Esophagus squamous epithelium (tissue), 4 donors: ENCODE measurements at regions not wholly inside any gene's neighbourhood (a gene's known extent, or its start where the extent isn't known, plus 50 kb on each side); places are given as distances from the start of the nearest gene placed in this dataset.

Experiments
- POLR2A ChIP-seq, 4 donors: fragments of 450-650 bp; IDR thresholded peaks; one replicate each; pipeline ENCODE4 v1.6.1; 2017; ENCODE audit warnings: antibody characterized with exemption in 4 of 4, mild to moderate bottlenecking in 4 of 4, moderate library complexity in 3 of 4
- TF ChIP-seq, protein P1 (sequence below), 6 experiments: fragments of 450-650 bp in 4 of 6; fragments of 200-600 bp in 2 of 6; sonication (generic) in 2 of 6; IDR thresholded peaks; one replicate each; pipeline ENCODE4 v1.5.1; 2016 to 2019; ENCODE audit warnings: antibody characterized with exemption in 6 of 6, mild to moderate bottlenecking in 4 of 6, moderate library complexity in 4 of 6

DNA sequence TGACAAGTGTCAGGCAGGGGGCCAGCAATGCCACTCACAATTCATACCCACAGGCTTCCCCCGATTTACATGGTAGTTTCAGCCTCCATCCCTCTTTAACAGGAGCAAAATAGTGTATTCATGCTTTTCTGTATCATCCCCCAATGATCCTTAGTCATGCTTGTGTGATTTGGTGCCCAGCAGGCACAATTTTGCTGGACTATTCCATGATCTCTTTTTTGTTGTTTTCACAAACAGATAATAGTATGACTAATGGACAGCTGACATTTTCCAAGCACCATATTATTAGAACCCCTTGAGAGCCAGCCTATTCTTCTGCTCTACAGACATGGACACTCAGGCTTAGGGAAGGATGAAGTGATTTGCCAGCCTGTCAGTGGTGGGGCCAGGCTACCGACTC is 128.2 kb upstream of the RIPOR2 start:
- TF ChIP-seq, protein P1, sequence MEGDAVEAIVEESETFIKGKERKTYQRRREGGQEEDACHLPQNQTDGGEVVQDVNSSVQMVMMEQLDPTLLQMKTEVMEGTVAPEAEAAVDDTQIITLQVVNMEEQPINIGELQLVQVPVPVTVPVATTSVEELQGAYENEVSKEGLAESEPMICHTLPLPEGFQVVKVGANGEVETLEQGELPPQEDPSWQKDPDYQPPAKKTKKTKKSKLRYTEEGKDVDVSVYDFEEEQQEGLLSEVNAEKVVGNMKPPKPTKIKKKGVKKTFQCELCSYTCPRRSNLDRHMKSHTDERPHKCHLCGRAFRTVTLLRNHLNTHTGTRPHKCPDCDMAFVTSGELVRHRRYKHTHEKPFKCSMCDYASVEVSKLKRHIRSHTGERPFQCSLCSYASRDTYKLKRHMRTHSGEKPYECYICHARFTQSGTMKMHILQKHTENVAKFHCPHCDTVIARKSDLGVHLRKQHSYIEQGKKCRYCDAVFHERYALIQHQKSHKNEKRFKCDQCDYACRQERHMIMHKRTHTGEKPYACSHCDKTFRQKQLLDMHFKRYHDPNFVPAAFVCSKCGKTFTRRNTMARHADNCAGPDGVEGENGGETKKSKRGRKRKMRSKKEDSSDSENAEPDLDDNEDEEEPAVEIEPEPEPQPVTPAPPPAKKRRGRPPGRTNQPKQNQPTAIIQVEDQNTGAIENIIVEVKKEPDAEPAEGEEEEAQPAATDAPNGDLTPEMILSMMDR (IDR thresholded peaks at IDR 0.05) = no peak
- TF ChIP-seq POLR2A (IDR thresholded peaks at IDR 0.05) = no peak
